Transverse colon (tissue), 4 donors: ENCODE measurements at regions not wholly inside any gene's neighbourhood (a gene's known extent, or its start where the extent isn't known, plus 50 kb on each side); places are given as distances from the start of the nearest gene placed in this dataset.

Experiments used
- POLR2AphosphoS5 ChIP-seq, 3 donors: sonication (generic); formaldehyde crosslinking; IDR thresholded peaks; one replicate each; pipeline ENCODE4 v1.6.1; 2016; ENCODE audit warnings: antibody characterized with exemption in 3 of 3
- TF ChIP-seq, protein P1 (sequence below), 5 experiments: fragments of 200-600 bp in 3 of 5; fragments of 450-650 bp in 2 of 5; sonication (generic) in 3 of 5; IDR thresholded peaks; 1 replicate in 2 of 5; 2 replicates in 3 of 5; pipeline ENCODE4 v1.5.1; 2016 to 2017; ENCODE audit warnings: antibody characterized with exemption in 5 of 5, inconsistent platforms in 3 of 5, mild to moderate bottlenecking in 2 of 5, moderate library complexity in 1 of 5

DNA sequence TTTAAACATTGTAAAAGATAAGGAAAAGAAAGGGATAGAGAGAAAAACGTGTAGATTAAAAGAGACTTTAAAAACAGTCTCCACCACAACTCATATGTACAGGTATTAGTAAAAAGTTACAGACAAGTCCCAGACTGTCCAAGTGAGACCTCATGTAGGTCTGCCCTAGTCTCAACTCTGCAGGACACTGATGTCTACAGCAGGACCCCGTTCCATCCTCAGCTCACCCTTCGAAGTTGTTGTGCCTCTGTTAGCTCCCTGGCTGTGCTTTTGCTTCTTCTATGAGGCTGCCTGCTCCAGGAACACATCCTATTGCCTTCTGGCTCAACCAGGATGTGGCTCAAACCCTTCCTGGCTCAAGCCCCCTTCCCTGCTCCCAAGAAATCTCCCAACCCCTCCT, 72.9 kb upstream of the FBXO28 start:
- TF ChIP-seq, protein P1, sequence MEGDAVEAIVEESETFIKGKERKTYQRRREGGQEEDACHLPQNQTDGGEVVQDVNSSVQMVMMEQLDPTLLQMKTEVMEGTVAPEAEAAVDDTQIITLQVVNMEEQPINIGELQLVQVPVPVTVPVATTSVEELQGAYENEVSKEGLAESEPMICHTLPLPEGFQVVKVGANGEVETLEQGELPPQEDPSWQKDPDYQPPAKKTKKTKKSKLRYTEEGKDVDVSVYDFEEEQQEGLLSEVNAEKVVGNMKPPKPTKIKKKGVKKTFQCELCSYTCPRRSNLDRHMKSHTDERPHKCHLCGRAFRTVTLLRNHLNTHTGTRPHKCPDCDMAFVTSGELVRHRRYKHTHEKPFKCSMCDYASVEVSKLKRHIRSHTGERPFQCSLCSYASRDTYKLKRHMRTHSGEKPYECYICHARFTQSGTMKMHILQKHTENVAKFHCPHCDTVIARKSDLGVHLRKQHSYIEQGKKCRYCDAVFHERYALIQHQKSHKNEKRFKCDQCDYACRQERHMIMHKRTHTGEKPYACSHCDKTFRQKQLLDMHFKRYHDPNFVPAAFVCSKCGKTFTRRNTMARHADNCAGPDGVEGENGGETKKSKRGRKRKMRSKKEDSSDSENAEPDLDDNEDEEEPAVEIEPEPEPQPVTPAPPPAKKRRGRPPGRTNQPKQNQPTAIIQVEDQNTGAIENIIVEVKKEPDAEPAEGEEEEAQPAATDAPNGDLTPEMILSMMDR (IDR thresholded peaks at IDR 0.05), result no peak
- no peak for TF ChIP-seq POLR2AphosphoS5 (IDR thresholded peaks at IDR 0.05)
